Lower leg skin (tissue), 3 donors: ENCODE measurements at regions not wholly inside any gene's neighbourhood (a gene's known extent, or its start where the extent isn't known, plus 50 kb on each side); places are given as distances from the start of the nearest gene placed in this dataset.

Experiments used
- CTCF ChIP-seq, 3 donors: fragments of 450-650 bp; IDR thresholded peaks; one replicate each; pipeline ENCODE4 v1.5.1; 2016; ENCODE audit warnings: antibody characterized with exemption in 3 of 3, mild to moderate bottlenecking in 3 of 3, moderate library complexity in 2 of 3
- POLR2A ChIP-seq, 2 donors: fragments of 450-650 bp; IDR thresholded peaks; one replicate each; pipeline ENCODE4 v1.6.1; 2016 to 2017; ENCODE audit warnings: antibody characterized with exemption in 2 of 2, mild to moderate bottlenecking in 1 of 2, moderate library complexity in 1 of 2

GRCh38 chr4:171648926-171649325 is 164.3 kb upstream of the GALNTL6 start:
- TF ChIP-seq CTCF (IDR thresholded peaks at IDR 0.05) (no peak), POLR2A (IDR thresholded peaks at IDR 0.05) (no peak)
